K562 (cell line): ENCODE measurements at regions not wholly inside any gene's neighbourhood (a gene's known extent, or its start where the extent isn't known, plus 50 kb on each side); places are given as distances from the start of the nearest gene placed in this dataset.

Experiments used
- ATAC-seq: fragments of 200-7000 bp; cut with Tn5 transposase; 3 replicates; pipeline ENCODE4 v1.9.1; 2020; ENCODE audit warnings: moderate library complexity
- BruUV-seq: library from RNA; stranded (reverse); fragments of 400-500 nt; replicated peaks from 2 replicates; lab custom pipeline; 2021; lab: Mats Ljungman, UMichigan
- CTCF ChIA-PET: fragments of 300-600 bp; formaldehyde crosslinking; extraction: SDS; loops from one replicate; lab custom pipeline; 2021; ENCODE audit warnings: low intra/inter-chr PET ratio; lab: Yijun Ruan, JAX
- POLR2A ChIA-PET: fragments of 300-600, 350-650 bp; sonication (Branson Sonifier 250); formaldehyde crosslinking; extraction: SDS; loops from one replicate; lab custom pipeline; 2021; ENCODE audit warnings: antibody characterized with exemption, inconsistent platforms; lab: Yijun Ruan, JAX
- DNase-seq, 4 experiments: peaks; one replicate each; pipeline versions ENCODE4 v3.0.0 to v3.0.0-alpha.2; 2011 to 2018; ENCODE audit warnings: low spot score in 3 of 4, mixed read lengths in 3 of 4; ENCODE audit errors: extremely low read depth in 1 of 4
- FAIRE-seq: peaks from 2 replicates; lab custom pipeline; 2011; peaks lifted over from hg19 to GRCh38; lab: Jason Lieb, UNC
- H2AFZ ChIP-seq: 2 replicates; pipeline ENCODE4 v1.6.0; 2011; ENCODE audit warnings: low read depth, low read length, control low read depth, inconsistent platforms
- H3K27ac ChIP-seq: fragments of 200-600 bp; 3 replicates; pipeline ENCODE4 v1.8.0; 2011; ENCODE audit warnings: low read depth, mild to moderate bottlenecking, control low read depth, inconsistent platforms, low read length, moderate library complexity, mixed read lengths; ENCODE audit errors: extremely low read depth
- H3K27me3 ChIP-seq, 2 experiments: fragments of 300-600 bp in 1 of 2; 2 replicates in 1 of 2; 3 replicates in 1 of 2; pipeline versions ENCODE4 v1.6.0 to v1.8.0; 2011; ENCODE audit warnings: inconsistent platforms in 2 of 2, low read length in 2 of 2, mild to moderate bottlenecking in 1 of 2, mixed read lengths in 1 of 2, moderate library complexity in 1 of 2; ENCODE audit not compliant: control insufficient read depth in 2 of 2, insufficient read depth in 2 of 2
- H3K36me3 ChIP-seq: fragments of 300-600 bp; 3 replicates; pipeline ENCODE4 v1.8.0; 2011; ENCODE audit warnings: mild to moderate bottlenecking, low read length, inconsistent platforms; ENCODE audit not compliant: control insufficient read depth, insufficient read depth
- H3K4me1 ChIP-seq, 2 experiments: fragments of 200-600 bp in 1 of 2; replicated peaks in 1 of 2; 2 replicates in 1 of 2; 3 replicates in 1 of 2; pipeline versions ENCODE4 v1.5.1 to v1.8.0; 2011; ENCODE audit warnings: inconsistent platforms in 2 of 2, low read length in 2 of 2, mild to moderate bottlenecking in 1 of 2, mixed read lengths in 1 of 2, moderate library complexity in 1 of 2; ENCODE audit not compliant: control insufficient read depth in 2 of 2, insufficient read depth in 2 of 2
- H3K4me2 ChIP-seq: 2 replicates; pipeline ENCODE4 v1.6.1; 2011; ENCODE audit warnings: low read length, control low read depth, inconsistent platforms, mixed read lengths; ENCODE audit not compliant: insufficient read depth
- H3K4me3 ChIP-seq: fragments of 200-600 bp; sonication (generic), shearing (Covaris generic); 2 replicates; pipeline ENCODE4 v1.5.1; 2016; ENCODE audit warnings: control low read depth, inconsistent platforms
- H3K79me2 ChIP-seq: fragments of 200-600 bp; 3 replicates; pipeline ENCODE4 v1.8.0; 2011; ENCODE audit warnings: low read length, inconsistent platforms; ENCODE audit not compliant: control insufficient read depth, insufficient read depth
- H3K9ac ChIP-seq, 2 experiments: 2 replicates each; pipeline versions ENCODE4 v1.6.0 to v1.6.1; 2011; ENCODE audit warnings: low read depth in 2 of 2, low read length in 2 of 2, control low read depth in 1 of 2, inconsistent platforms in 1 of 2, mild to moderate bottlenecking in 1 of 2, mixed read lengths in 1 of 2; ENCODE audit not compliant: insufficient read depth in 1 of 2
- H3K9me1 ChIP-seq: one replicate; pipeline ENCODE4 v1.6.0; 2011; ENCODE audit warnings: inconsistent platforms, mild to moderate bottlenecking, low read length, moderate library complexity; ENCODE audit not compliant: control insufficient read depth, insufficient read depth
- H3K9me3 ChIP-seq: replicated peaks from 2 replicates; pipeline ENCODE4 v1.5.1; 2011; ENCODE audit warnings: low read depth, low read length, inconsistent platforms; ENCODE audit not compliant: control insufficient read depth, insufficient read depth
- H4K20me1 ChIP-seq: replicated peaks from 2 replicates; pipeline ENCODE4 v1.6.1; 2011; ENCODE audit warnings: low read length, inconsistent platforms, mixed read lengths; ENCODE audit not compliant: control insufficient read depth, insufficient read depth
- FOXA3 ChIP-seq, 2 experiments: fragments of 450-650 bp in 1 of 2; sonication (generic) in 1 of 2; formaldehyde crosslinking; IDR thresholded peaks in 1 of 2; conservative IDR thresholded peaks in 1 of 2; 2 replicates each; pipeline versions ENCODE4 v1.4.0 to v1.8.0; 2020 to 2022; ENCODE audit warnings: mild to moderate bottlenecking in 2 of 2, missing genetic modification reagents in 1 of 2
- NR2C2 ChIP-seq, 2 experiments: fragments of 200-800 bp in 1 of 2; sonication (Bioruptor generic) in 1 of 2; sonication (generic) in 1 of 2; formaldehyde crosslinking in 1 of 2; IDR thresholded peaks; 2 replicates each; pipeline versions ENCODE4 v1.6.1 to v1.8.0; 2016 to 2022; ENCODE audit warnings: mild to moderate bottlenecking in 1 of 2, missing compliant biosample characterization in 1 of 2, missing genetic modification characterization in 1 of 2, missing genetic modification reagents in 1 of 2
- TOE1 ChIP-seq, 2 experiments: fragments of 450-650 bp in 1 of 2; sonication (generic) in 1 of 2; formaldehyde crosslinking in 1 of 2; IDR thresholded peaks; 2 replicates each; pipeline versions ENCODE4 v1.7.1 to v1.8.0; 2016 to 2022; ENCODE audit warnings: borderline replicate concordance in 2 of 2, mild to moderate bottlenecking in 2 of 2, antibody characterized with exemption in 1 of 2, inconsistent platforms in 1 of 2, low read depth in 1 of 2, missing genetic modification reagents in 1 of 2, moderate library complexity in 1 of 2
- WGBS: fragments of 100-300 bp; shearing (Covaris generic); methylation state at CpG from one replicate; pipeline ENCODE4 v1.1.6; 2016; ENCODE audit warnings: low coverage, mixed read lengths; ENCODE audit not compliant: insufficient coverage; ENCODE audit errors: missing lambda C conversion rate; 5-methylcytosine and 5-hydroxymethylcytosine counted together
- in situ Hi-C: fragments of 300-500 bp; cut with MboI; formaldehyde crosslinking; loops from 4 replicates; pipeline ENCODE4 v1.15.0; 2018; ENCODE audit warnings: inconsistent platforms, mixed read lengths
- intact Hi-C: fragments of 100-400 bp; cut with micrococcal nuclease; formaldehyde crosslinking; loops from 2 replicates; pipeline ENCODE4 v1.14.2; 2022
- TF ChIP-seq, protein P1 (sequence below): fragments of 250-450 bp; sonication (Bioruptor Pico); IDR thresholded peaks from 2 replicates; pipeline ENCODE4 v1.4.0; 2020; ENCODE audit warnings: borderline replicate concordance
- TF ChIP-seq, protein P2 (sequence below): fragments of 450-650 bp; IDR thresholded peaks from 2 replicates; pipeline ENCODE4 v1.6.1; 2014; ENCODE audit warnings: low read depth, mild to moderate bottlenecking, moderate library complexity, borderline replicate concordance

DNA sequence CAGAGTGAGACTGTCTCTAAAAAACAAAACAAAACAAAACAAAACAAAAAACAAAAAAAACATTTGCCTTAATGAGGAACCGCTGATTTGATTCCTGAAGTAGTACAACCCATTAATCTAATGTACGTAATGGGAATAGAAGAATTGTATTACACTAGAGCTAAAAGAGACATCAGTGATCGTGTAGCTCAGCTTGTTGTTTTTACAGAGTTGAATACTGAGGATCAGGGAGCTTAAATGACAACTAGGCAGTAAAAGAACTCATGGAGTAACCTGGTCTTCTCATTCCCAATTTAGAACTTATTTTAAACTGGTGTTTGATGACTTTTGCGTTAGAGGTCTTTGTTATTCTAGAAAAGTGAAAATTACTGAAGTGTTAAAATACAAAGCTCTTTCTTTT, 65.1 kb upstream of the SLC28A3 start:
- WGBS = 2% methylated on average over 4 of the region's 4 CpGs

More for the DNA sequence above, 65.1 kb upstream of the SLC28A3 start:
- no peak overlapping the region for H3K4me3 ChIP-seq
- H3K4me1 ChIP-seq = no peaks in the 10 kb centered on the region
- H3K36me3 ChIP-seq = no peaks in the 10 kb centered on the region
- FAIRE-seq (no peak), DNase-seq (no peak), ATAC-seq (no peak)
- no peaks in the 10 kb centered on the region for H3K79me2 ChIP-seq
- H2AFZ ChIP-seq = no peak overlapping the region
- no peaks in the 10 kb centered on the region for H3K9me1 ChIP-seq
- intact Hi-C loops = loop anchor here (5.0 to 10.0 kb wide), 2 partner anchors 57 to 379 kb away; no protein-coding TSS in a partner anchor
- H3K9ac ChIP-seq = no peak overlapping the region
- H3K27ac ChIP-seq = no peak overlapping the region
- no peaks in the 10 kb centered on the region for H4K20me1 ChIP-seq
- H3K9me3 ChIP-seq = no peaks in the 10 kb centered on the region
- in situ Hi-C loops = loop anchor here (25.0 kb wide), 1 partner anchor 557 kb away; no protein-coding TSS in a partner anchor
- H3K4me2 ChIP-seq = no peak overlapping the region
- TF ChIP-seq, protein P1, sequence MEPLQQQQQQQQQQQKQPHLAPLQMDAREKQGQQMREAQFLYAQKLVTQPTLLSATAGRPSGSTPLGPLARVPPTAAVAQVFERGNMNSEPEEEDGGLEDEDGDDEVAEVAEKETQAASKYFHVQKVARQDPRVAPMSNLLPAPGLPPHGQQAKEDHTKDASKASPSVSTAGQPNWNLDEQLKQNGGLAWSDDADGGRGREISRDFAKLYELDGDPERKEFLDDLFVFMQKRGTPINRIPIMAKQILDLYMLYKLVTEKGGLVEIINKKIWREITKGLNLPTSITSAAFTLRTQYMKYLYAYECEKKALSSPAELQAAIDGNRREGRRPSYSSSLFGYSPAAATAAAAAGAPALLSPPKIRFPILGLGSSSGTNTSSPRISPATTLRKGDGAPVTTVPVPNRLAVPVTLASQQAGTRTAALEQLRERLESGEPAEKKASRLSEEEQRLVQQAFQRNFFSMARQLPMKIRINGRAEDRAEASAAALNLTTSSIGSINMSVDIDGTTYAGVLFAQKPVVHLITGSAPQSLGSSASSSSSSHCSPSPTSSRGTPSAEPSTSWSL (CRISPR knock-in tag) = no peak
- TF ChIP-seq TOE1 (IDR thresholded peaks at IDR 0.05; ENCODE audit: borderline replicate concordance) (no peak), TOE1 (CRISPR knock-in tag; IDR thresholded peaks at IDR 0.05; ENCODE audit: borderline replicate concordance, low read depth) (no peak), FOXA3 (CRISPR knock-in tag; conservative IDR thresholded peaks at IDR 0.05 in 1 of 2, IDR thresholded peaks at IDR 0.05 in 1 of 2) (no peak), NR2C2 (CRISPR knock-in tag; IDR thresholded peaks at IDR 0.05) (no peak), NR2C2 (tag; IDR thresholded peaks at IDR 0.05) (no peak)
- TF ChIP-seq, protein P2, sequence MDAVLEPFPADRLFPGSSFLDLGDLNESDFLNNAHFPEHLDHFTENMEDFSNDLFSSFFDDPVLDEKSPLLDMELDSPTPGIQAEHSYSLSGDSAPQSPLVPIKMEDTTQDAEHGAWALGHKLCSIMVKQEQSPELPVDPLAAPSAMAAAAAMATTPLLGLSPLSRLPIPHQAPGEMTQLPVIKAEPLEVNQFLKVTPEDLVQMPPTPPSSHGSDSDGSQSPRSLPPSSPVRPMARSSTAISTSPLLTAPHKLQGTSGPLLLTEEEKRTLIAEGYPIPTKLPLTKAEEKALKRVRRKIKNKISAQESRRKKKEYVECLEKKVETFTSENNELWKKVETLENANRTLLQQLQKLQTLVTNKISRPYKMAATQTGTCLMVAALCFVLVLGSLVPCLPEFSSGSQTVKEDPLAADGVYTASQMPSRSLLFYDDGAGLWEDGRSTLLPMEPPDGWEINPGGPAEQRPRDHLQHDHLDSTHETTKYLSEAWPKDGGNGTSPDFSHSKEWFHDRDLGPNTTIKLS = no peak
- POLR2A ChIA-PET = interaction anchor here (0.9 kb wide), 1 partner anchor 51 kb away, joined by 3 read pairs; no protein-coding TSS in a partner anchor
- CTCF ChIA-PET = no interaction called here
- no TSS peak for BruUV-seq
- H3K27me3 ChIP-seq = no peaks in the 10 kb centered on the region
